GM23338 (cell line): ENCODE measurements at regions not wholly inside any gene's neighbourhood (a gene's known extent, or its start where the extent isn't known, plus 50 kb on each side); places are given as distances from the start of the nearest gene placed in this dataset.

Source experiments
- ATAC-seq: fragments of 200-7000 bp; cut with Tn5 transposase; 3 replicates; pipeline ENCODE4 v1.9.1; 2020
- DNase-seq: peaks from one replicate; pipeline ENCODE4 v3.0.0-alpha.2; 2015; ENCODE audit warnings: low spot score
- H2AFZ ChIP-seq: fragments of 200-600 bp; sonication (generic); 2 replicates; pipeline ENCODE4 v1.8.0; 2016; ENCODE audit warnings: antibody characterized with exemption, mild to moderate bottlenecking, moderate library complexity
- H3F3A ChIP-seq: fragments of 200-600 bp; sonication (generic); replicated peaks from 2 replicates; pipeline ENCODE4 v1.8.0; 2017; ENCODE audit warnings: antibody characterized with exemption, mixed run types, low read depth
- H3K27ac ChIP-seq: fragments of 200-600 bp; sonication (generic); 2 replicates; pipeline ENCODE4 v1.6.1; 2016; ENCODE audit warnings: low read depth
- H3K27me3 ChIP-seq: fragments of 200-600 bp; sonication (generic); 2 replicates; pipeline ENCODE4 v1.8.0; 2016; ENCODE audit warnings: mild to moderate bottlenecking, mixed run types, moderate library complexity; ENCODE audit not compliant: insufficient read depth
- H3K36me3 ChIP-seq: fragments of 200-600 bp; sonication (generic); 2 replicates; pipeline ENCODE4 v1.8.0; 2016; ENCODE audit warnings: mild to moderate bottlenecking; ENCODE audit not compliant: insufficient read depth
- H3K4me1 ChIP-seq: fragments of 200-600 bp; sonication (generic); 2 replicates; pipeline ENCODE4 v1.8.0; 2016; ENCODE audit warnings: mild to moderate bottlenecking, moderate library complexity; ENCODE audit not compliant: insufficient read depth
- H3K4me2 ChIP-seq: fragments of 200-600 bp; sonication (generic); 2 replicates; pipeline ENCODE4 v1.7.1; 2017; ENCODE audit warnings: mixed run types
- H3K4me3 ChIP-seq: fragments of 200-600 bp; sonication (generic); 2 replicates; pipeline ENCODE4 v1.6.1; 2016; ENCODE audit warnings: mixed run types
- H3K79me2 ChIP-seq: fragments of 200-600 bp; sonication (generic); replicated peaks from 2 replicates; pipeline ENCODE4 v1.8.0; 2017; ENCODE audit warnings: mild to moderate bottlenecking; ENCODE audit not compliant: insufficient read depth
- H3K9me2 ChIP-seq: fragments of 200-600 bp; sonication (generic); 2 replicates; pipeline ENCODE4 v1.8.0; 2017; ENCODE audit not compliant: insufficient read depth
- H4K20me1 ChIP-seq: fragments of 200-600 bp; sonication (generic); replicated peaks from 2 replicates; pipeline ENCODE4 v1.8.0; 2017; ENCODE audit warnings: mild to moderate bottlenecking; ENCODE audit not compliant: insufficient read depth
- H3K27ac Mint-ChIP-seq: 2 replicates; pipeline ENCODE4 v1.8.0; 2020; ENCODE audit warnings: inconsistent platforms, mild to moderate bottlenecking, moderate library complexity, mixed read lengths
- H3K27me3 Mint-ChIP-seq: 3 replicates; pipeline ENCODE4 v1.8.0; 2022; ENCODE audit warnings: low read depth, mild to moderate bottlenecking, moderate library complexity, mixed read lengths, inconsistent platforms; ENCODE audit not compliant: insufficient read depth, poor library complexity
- H3K36me3 Mint-ChIP-seq: 3 replicates; pipeline ENCODE4 v1.8.0; 2021; ENCODE audit warnings: low read depth, mild to moderate bottlenecking, inconsistent platforms, moderate library complexity, mixed read lengths
- H3K4me1 Mint-ChIP-seq: 3 replicates; pipeline ENCODE4 v1.8.0; 2020; ENCODE audit warnings: mild to moderate bottlenecking, inconsistent platforms, mixed read lengths
- H3K4me3 Mint-ChIP-seq: 3 replicates; pipeline ENCODE4 v1.8.0; 2021; ENCODE audit warnings: moderate library complexity, mild to moderate bottlenecking, inconsistent platforms, mixed read lengths
- H3K9me3 Mint-ChIP-seq: 3 replicates; pipeline ENCODE4 v1.8.0; 2020; ENCODE audit warnings: moderate library complexity, mild to moderate bottlenecking, inconsistent platforms, mixed read lengths
- EZH2 ChIP-seq: fragments of 200-600 bp; sonication (generic); IDR thresholded peaks from one replicate; pipeline ENCODE4 v1.8.0; 2017; ENCODE audit warnings: antibody characterized with exemption, mild to moderate bottlenecking, low read depth; ENCODE audit not compliant: unreplicated experiment
- STAT1 ChIP-seq: IDR thresholded peaks from one replicate; pipeline ENCODE4 v1.6.1; 2016; ENCODE audit warnings: antibody characterized with exemption; ENCODE audit not compliant: unreplicated experiment
- ZNF114 ChIP-seq: fragments of 250-450 bp; sonication (Bioruptor Pico); IDR thresholded peaks from 2 replicates; pipeline ENCODE4 v1.5.0; 2020; ENCODE audit warnings: mild to moderate bottlenecking, moderate library complexity
- TF ChIP-seq, protein P1 (sequence below): fragments of 250-450 bp; sonication (Bioruptor Pico); IDR thresholded peaks from 2 replicates; pipeline ENCODE4 v1.5.0; 2020; ENCODE audit warnings: mild to moderate bottlenecking, moderate library complexity
- TF ChIP-seq, protein P2 (sequence below): IDR thresholded peaks from one replicate; pipeline ENCODE4 v1.6.1; 2018; ENCODE audit warnings: antibody characterized with exemption; ENCODE audit not compliant: unreplicated experiment
- TF ChIP-seq, protein P3 (sequence below), 2 experiments: fragments of 200-600 bp in 1 of 2; sonication (generic) in 1 of 2; conservative IDR thresholded peaks; 2 replicates each; pipeline versions ENCODE4 v1.5.1 to v1.6.1; 2016 to 2017; ENCODE audit warnings: antibody characterized with exemption in 2 of 2, low read depth in 2 of 2, mild to moderate bottlenecking in 2 of 2, moderate library complexity in 1 of 2

DNA sequence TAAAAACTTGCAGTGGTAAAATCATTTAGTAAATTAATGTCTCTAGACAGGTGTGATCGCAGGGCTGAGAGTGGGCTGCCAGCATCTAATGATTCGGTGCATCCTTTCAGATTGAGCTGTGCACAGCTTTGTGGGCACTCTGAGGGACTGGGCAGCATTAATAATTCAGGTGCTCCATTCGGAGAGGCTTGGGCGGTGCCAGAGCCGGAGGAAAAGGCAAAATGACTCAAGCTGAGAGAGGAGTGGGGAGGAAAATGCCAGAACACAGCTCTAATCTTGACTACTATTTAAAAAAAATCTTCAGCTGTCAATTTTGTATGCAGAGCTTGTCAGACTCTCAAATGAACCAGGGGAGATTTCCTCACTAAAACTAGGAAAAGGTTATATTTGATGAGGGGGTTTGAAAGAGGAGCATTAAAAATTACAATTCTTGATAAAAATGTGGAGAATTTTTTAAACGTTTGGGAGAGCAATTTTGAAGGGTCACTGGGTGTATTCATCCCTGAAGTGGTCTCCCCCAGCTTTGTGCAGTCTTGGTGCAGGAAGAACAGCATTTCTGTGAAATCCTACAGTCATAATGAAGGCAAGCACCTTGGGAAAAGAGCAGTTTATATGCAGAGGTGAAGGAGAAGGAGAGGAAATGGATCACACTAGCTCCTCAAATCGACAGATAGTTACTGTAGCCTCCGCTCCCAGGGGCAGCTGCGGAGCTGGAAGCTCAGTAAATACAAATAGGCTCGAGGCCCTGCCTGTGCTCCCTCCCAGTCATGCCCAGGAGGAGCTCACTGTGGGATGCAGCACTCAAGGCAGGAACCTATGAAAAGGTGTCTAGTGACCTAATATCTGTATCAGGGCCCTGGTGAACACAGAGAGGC lies 535.4 kb upstream of the RAB6C start (continued):
- TF ChIP-seq, protein P1, sequence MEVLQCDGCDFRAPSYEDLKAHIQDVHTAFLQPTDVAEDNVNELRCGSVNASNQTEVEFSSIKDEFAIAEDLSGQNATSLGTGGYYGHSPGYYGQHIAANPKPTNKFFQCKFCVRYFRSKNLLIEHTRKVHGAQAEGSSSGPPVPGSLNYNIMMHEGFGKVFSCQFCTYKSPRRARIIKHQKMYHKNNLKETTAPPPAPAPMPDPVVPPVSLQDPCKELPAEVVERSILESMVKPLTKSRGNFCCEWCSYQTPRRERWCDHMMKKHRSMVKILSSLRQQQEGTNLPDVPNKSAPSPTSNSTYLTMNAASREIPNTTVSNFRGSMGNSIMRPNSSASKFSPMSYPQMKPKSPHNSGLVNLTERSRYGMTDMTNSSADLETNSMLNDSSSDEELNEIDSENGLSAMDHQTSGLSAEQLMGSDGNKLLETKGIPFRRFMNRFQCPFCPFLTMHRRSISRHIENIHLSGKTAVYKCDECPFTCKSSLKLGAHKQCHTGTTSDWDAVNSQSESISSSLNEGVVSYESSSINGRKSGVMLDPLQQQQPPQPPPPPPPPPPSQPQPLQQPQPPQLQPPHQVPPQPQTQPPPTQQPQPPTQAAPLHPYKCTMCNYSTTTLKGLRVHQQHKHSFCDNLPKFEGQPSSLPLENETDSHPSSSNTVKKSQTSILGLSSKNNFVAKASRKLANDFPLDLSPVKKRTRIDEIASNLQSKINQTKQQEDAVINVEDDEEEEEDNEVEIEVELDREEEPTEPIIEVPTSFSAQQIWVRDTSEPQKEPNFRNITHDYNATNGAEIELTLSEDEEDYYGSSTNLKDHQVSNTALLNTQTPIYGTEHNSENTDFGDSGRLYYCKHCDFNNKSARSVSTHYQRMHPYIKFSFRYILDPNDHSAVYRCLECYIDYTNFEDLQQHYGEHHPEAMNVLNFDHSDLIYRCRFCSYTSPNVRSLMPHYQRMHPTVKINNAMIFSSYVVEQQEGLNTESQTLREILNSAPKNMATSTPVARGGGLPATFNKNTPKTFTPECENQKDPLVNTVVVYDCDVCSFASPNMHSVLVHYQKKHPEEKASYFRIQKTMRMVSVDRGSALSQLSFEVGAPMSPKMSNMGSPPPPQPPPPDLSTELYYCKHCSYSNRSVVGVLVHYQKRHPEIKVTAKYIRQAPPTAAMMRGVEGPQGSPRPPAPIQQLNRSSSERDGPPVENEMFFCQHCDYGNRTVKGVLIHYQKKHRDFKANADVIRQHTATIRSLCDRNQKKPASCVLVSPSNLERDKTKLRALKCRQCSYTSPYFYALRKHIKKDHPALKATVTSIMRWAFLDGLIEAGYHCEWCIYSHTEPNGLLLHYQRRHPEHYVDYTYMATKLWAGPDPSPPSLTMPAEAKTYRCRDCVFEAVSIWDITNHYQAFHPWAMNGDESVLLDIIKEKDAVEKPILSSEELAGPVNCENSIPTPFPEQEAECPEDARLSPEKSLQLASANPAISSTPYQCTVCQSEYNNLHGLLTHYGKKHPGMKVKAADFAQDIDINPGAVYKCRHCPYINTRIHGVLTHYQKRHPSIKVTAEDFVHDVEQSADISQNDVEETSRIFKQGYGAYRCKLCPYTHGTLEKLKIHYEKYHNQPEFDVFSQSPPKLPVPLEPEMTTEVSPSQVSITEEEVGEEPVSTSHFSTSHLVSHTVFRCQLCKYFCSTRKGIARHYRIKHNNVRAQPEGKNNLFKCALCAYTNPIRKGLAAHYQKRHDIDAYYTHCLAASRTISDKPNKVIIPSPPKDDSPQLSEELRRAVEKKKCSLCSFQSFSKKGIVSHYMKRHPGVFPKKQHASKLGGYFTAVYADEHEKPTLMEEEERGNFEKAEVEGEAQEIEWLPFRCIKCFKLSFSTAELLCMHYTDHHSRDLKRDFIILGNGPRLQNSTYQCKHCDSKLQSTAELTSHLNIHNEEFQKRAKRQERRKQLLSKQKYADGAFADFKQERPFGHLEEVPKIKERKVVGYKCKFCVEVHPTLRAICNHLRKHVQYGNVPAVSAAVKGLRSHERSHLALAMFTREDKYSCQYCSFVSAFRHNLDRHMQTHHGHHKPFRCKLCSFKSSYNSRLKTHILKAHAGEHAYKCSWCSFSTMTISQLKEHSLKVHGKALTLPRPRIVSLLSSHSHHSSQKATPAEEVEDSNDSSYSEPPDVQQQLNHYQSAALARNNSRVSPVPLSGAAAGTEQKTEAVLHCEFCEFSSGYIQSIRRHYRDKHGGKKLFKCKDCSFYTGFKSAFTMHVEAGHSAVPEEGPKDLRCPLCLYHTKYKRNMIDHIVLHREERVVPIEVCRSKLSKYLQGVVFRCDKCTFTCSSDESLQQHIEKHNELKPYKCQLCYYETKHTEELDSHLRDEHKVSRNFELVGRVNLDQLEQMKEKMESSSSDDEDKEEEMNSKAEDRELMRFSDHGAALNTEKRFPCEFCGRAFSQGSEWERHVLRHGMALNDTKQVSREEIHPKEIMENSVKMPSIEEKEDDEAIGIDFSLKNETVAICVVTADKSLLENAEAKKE (CRISPR knock-in tag) = no peak
- TF ChIP-seq, protein P2, sequence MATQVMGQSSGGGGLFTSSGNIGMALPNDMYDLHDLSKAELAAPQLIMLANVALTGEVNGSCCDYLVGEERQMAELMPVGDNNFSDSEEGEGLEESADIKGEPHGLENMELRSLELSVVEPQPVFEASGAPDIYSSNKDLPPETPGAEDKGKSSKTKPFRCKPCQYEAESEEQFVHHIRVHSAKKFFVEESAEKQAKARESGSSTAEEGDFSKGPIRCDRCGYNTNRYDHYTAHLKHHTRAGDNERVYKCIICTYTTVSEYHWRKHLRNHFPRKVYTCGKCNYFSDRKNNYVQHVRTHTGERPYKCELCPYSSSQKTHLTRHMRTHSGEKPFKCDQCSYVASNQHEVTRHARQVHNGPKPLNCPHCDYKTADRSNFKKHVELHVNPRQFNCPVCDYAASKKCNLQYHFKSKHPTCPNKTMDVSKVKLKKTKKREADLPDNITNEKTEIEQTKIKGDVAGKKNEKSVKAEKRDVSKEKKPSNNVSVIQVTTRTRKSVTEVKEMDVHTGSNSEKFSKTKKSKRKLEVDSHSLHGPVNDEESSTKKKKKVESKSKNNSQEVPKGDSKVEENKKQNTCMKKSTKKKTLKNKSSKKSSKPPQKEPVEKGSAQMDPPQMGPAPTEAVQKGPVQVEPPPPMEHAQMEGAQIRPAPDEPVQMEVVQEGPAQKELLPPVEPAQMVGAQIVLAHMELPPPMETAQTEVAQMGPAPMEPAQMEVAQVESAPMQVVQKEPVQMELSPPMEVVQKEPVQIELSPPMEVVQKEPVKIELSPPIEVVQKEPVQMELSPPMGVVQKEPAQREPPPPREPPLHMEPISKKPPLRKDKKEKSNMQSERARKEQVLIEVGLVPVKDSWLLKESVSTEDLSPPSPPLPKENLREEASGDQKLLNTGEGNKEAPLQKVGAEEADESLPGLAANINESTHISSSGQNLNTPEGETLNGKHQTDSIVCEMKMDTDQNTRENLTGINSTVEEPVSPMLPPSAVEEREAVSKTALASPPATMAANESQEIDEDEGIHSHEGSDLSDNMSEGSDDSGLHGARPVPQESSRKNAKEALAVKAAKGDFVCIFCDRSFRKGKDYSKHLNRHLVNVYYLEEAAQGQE = no peak
- TF ChIP-seq ZNF114 (CRISPR knock-in tag) (no peak), STAT1 (no peak)

DNA sequence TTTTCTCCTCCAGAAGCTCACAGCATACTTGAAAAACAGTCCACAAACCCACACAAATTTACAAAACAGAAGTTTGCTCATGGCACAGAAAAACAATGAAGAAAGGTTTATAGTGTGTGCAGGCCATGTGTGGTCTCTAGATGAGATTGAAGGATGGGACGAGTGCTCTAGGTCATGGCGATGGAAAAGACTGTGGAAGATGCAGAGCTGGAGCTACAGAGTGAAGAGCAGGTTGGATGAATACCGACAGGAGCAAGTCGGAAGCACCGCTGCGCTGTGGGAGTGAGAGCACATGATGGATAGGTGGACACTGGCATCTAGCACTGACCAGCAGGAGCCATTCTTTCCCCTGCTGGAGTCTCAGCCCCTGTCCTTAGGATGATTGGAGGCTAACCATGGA lies 534.7 kb upstream of the RAB6C start:
- Mint-ChIP-seq H3K36me3 (no peaks in the 10 kb centered on the region), H3K4me1 (no peaks in the 10 kb centered on the region), H3K9me3 (no peaks in the 10 kb centered on the region; the same call in 2 of the 3 replicates), H3K27ac (no peak overlapping the region), H3K27me3 (peaks cover 2% of the 10 kb centered on the region), H3K4me3 (no peak overlapping the region)
- Histone ChIP-seq H4K20me1 (no peaks in the 10 kb centered on the region), H3F3A (no peaks in the 10 kb centered on the region), H3K9me2 (no peaks in the 10 kb centered on the region), H3K4me3 (no peak overlapping the region), H3K36me3 (no peaks in the 10 kb centered on the region), H2AFZ (no peak overlapping the region), H3K27me3 (no peaks in the 10 kb centered on the region), H3K4me2 (no peak overlapping the region), H3K79me2 (no peaks in the 10 kb centered on the region), H3K4me1 (no peaks in the 10 kb centered on the region), H3K27ac (no peak overlapping the region)
- DNase-seq = no peak
- ATAC-seq = no peak
- no peak for TF ChIP-seq ZNF114 (CRISPR knock-in tag)
- TF ChIP-seq, protein P3, sequence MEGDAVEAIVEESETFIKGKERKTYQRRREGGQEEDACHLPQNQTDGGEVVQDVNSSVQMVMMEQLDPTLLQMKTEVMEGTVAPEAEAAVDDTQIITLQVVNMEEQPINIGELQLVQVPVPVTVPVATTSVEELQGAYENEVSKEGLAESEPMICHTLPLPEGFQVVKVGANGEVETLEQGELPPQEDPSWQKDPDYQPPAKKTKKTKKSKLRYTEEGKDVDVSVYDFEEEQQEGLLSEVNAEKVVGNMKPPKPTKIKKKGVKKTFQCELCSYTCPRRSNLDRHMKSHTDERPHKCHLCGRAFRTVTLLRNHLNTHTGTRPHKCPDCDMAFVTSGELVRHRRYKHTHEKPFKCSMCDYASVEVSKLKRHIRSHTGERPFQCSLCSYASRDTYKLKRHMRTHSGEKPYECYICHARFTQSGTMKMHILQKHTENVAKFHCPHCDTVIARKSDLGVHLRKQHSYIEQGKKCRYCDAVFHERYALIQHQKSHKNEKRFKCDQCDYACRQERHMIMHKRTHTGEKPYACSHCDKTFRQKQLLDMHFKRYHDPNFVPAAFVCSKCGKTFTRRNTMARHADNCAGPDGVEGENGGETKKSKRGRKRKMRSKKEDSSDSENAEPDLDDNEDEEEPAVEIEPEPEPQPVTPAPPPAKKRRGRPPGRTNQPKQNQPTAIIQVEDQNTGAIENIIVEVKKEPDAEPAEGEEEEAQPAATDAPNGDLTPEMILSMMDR (conservative IDR thresholded peaks at IDR 0.05; ENCODE audit: low read depth in 2 of 2) = no peak
- TF ChIP-seq EZH2 = no peak
